ENCODE measurements at regions not wholly inside any gene's neighbourhood (a gene's known extent, or its start where the extent isn't known, plus 50 kb on each side); places are given as distances from the start of the nearest gene placed in this dataset.

GRCh38 chr5:106401561-106401960, 1269.2 kb downstream of the EFNA5 start:
- TF ChIP-seq CTCF (IDR thresholded peaks at IDR 0.05) (no peak), EZH2 (IDR thresholded peaks at IDR 0.05; ENCODE audit: borderline replicate concordance, insufficient read depth, low read depth, low read length, poor library complexity, severe bottlenecking) (no peak)
